Cardiac muscle cell (in vitro differentiated cells and primary cell): ENCODE measurements at regions not wholly inside any gene's neighbourhood (a gene's known extent, or its start where the extent isn't known, plus 50 kb on each side); places are given as distances from the start of the nearest gene placed in this dataset.

Source experiments
- DNase-seq, 2 donors: peaks; one replicate each; pipeline versions ENCODE4 v3.0.0 to v3.0.0-alpha.2; 2010 to 2017; ENCODE audit warnings: low read depth in 1 of 2, low spot score in 1 of 2
- H3K27ac ChIP-seq: fragments of 200-600 bp; sonication (generic); 2 replicates; pipeline ENCODE4 v1.5.1; 2016
- H3K27me3 ChIP-seq: fragments of 200-600 bp; sonication (generic); 2 replicates; pipeline ENCODE4 v1.6.0; 2016; ENCODE audit warnings: control low read depth
- H3K36me3 ChIP-seq: fragments of 200-600 bp; sonication (generic); 2 replicates; pipeline ENCODE4 v1.5.1; 2016; ENCODE audit warnings: control low read depth
- H3K4me1 ChIP-seq: fragments of 200-600 bp; sonication (generic); 2 replicates; pipeline ENCODE4 v1.8.1; 2017; ENCODE audit warnings: low read depth, mild to moderate bottlenecking, mixed run types
- H3K4me3 ChIP-seq: fragments of 200-600 bp; sonication (generic); 2 replicates; pipeline ENCODE4 v1.5.1; 2016; ENCODE audit warnings: mild to moderate bottlenecking
- H3K9me3 ChIP-seq: fragments of 200-600 bp; sonication (generic); 2 replicates; pipeline ENCODE4 v1.5.1; 2017; ENCODE audit warnings: low read depth, mild to moderate bottlenecking, control low read depth
- TF ChIP-seq, protein P1 (sequence below): IDR thresholded peaks from 2 replicates; pipeline ENCODE4 v1.5.1; 2012; ENCODE audit warnings: low read depth, mild to moderate bottlenecking, low read length

DNA sequence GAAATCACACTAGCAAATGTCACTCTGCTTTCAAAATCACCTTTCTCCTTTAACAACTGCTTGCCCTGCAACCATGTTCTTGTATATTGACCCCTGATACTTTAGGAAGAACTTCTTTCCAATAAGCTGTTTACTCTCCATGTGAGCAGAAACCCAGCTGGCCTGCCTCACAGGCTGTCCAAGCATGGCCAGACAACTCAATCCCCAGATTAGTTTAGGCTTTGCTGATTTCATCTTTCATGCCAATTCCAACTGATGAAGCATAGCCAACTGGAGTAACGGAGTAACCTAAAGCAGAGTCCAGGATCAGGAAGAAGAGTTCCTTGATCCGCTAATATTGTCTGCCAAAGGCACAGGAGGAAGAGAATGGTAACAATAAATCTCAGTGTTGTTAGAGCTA, 56.7 kb upstream of the HTR1A start:
- Histone ChIP-seq H3K4me1 (no peaks in the 10 kb centered on the region), H3K9me3 (no peaks in the 10 kb centered on the region), H3K36me3 (no peaks in the 10 kb centered on the region), H3K27me3 (no peaks in the 10 kb centered on the region), H3K27ac (no peak overlapping the region), H3K4me3 (no peak overlapping the region)
- TF ChIP-seq, protein P1, sequence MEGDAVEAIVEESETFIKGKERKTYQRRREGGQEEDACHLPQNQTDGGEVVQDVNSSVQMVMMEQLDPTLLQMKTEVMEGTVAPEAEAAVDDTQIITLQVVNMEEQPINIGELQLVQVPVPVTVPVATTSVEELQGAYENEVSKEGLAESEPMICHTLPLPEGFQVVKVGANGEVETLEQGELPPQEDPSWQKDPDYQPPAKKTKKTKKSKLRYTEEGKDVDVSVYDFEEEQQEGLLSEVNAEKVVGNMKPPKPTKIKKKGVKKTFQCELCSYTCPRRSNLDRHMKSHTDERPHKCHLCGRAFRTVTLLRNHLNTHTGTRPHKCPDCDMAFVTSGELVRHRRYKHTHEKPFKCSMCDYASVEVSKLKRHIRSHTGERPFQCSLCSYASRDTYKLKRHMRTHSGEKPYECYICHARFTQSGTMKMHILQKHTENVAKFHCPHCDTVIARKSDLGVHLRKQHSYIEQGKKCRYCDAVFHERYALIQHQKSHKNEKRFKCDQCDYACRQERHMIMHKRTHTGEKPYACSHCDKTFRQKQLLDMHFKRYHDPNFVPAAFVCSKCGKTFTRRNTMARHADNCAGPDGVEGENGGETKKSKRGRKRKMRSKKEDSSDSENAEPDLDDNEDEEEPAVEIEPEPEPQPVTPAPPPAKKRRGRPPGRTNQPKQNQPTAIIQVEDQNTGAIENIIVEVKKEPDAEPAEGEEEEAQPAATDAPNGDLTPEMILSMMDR = no peak
- DNase-seq = no peak

DNA sequence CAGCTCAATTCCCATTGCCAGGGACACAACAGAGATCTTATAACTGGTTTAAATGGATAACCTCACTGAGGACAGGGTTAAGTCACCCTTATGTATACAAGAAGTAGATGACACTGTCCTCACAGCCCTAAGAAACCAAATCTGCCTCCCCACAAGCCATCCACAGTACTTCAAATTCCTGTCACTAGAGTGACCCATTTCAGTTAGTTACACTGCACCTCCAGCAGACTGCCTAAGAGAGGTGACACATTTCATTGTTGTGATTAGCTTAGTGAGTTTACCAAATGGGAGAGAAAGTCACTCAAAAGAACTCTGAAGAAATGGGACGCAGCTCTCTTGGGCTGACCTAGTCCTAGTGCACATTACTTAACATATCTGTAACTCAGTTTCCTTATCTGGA, 53.6 kb upstream of the HTR1A start:
- Histone ChIP-seq H3K9me3 (no peaks in the 10 kb centered on the region), H3K4me1 (no peaks in the 10 kb centered on the region), H3K4me3 (no peak overlapping the region), H3K27ac (no peak overlapping the region), H3K27me3 (no peaks in the 10 kb centered on the region), H3K36me3 (no peaks in the 10 kb centered on the region)
- TF ChIP-seq, protein P1 = no peak
- DNase-seq = no peak
